Rectal smooth muscle tissue (tissue), 1 donor: ENCODE measurements at regions not wholly inside any gene's neighbourhood (a gene's known extent, or its start where the extent isn't known, plus 50 kb on each side); places are given as distances from the start of the nearest gene placed in this dataset.

Experiments used
- H3K27ac ChIP-seq: one replicate; pipeline ENCODE4 v1.7.0; 2013; ENCODE audit warnings: low read depth, low read length, inconsistent platforms
- H3K27me3 ChIP-seq: one replicate; pipeline ENCODE4 v1.7.0; 2013; ENCODE audit warnings: low read length; ENCODE audit not compliant: control insufficient read depth, insufficient read depth
- H3K36me3 ChIP-seq: one replicate; pipeline ENCODE4 v1.7.0; 2013; ENCODE audit warnings: low read length; ENCODE audit not compliant: control insufficient read depth, insufficient read depth
- H3K4me1 ChIP-seq: one replicate; pipeline ENCODE4 v1.7.0; 2013; ENCODE audit warnings: low read length; ENCODE audit not compliant: control insufficient read depth, insufficient read depth
- H3K4me3 ChIP-seq: one replicate; pipeline ENCODE4 v1.7.0; 2013; ENCODE audit warnings: low read length
- H3K9ac ChIP-seq: one replicate; pipeline ENCODE4 v1.7.0; 2013; ENCODE audit warnings: low read length

DNA sequence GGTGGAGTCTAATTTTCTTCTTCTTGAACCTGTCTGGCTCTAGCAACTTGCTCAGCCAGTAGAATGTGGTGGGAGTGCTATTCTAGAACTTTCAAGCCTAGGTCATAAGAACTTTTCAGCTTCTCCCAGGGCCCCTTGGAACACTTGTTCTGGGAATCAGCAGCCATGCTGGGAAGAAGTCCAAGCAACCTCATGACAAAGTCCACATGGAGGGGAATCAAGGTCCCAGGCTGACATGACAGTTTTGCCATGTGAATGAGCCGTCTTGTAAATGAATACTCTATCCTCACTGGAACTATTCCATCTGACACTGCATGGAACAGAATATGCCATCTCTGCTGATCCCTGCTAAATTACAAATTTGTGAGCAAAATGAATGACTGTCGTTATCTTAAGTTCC, 214.2 kb upstream of the TBX3 start:
- Histone ChIP-seq H3K4me1 (no peaks in the 10 kb centered on the region), H3K9ac (no peak overlapping the region), H3K27me3 (no peaks in the 10 kb centered on the region), H3K36me3 (no peaks in the 10 kb centered on the region), H3K4me3 (no peak overlapping the region), H3K27ac (no peak overlapping the region)

DNA sequence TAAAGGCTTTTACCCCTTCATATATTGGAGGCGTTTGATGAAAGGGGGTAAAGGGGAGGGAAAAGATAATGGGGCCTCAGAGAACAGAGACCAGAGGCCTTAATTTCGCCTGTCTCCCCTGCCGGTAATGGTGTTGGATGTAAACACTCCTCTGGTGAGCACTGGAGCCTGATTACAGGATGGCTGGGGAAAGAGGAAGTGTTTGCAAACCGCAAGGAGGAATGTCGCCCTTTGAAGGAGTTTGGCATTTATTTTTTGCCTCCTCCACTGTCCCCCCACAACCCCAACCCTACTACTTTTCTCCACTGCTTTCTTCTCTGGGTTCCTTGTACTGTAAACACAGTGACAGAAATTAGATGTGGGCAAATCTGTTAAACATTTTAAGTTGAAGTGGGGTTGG, 211.9 kb upstream of the TBX3 start:
- Histone ChIP-seq H3K36me3 (no peaks in the 10 kb centered on the region), H3K4me3 (no peak overlapping the region), H3K9ac (no peak overlapping the region), H3K27ac (no peak overlapping the region), H3K4me1 (no peaks in the 10 kb centered on the region), H3K27me3 (no peaks in the 10 kb centered on the region)

DNA sequence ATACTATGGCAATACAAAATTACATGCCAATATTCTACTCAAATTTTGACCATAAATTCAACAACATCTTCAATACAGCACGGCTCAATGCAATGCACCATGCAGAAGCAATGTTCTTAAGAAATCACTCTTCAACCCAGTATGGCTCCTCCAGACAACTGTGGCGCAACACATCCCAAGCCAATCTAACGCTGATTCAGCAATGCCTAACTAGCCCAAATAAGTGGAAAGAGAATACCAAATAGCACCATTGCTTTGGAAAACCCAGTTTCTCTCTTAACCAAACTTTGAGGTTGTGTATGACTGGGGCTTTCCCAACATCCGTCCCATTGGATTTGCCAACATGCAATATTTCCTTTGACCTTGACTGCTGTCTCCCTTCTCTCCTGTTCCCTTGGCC, 211.1 kb upstream of the TBX3 start:
- Histone ChIP-seq H3K4me3 (no peak overlapping the region), H3K4me1 (no peaks in the 10 kb centered on the region), H3K27me3 (no peaks in the 10 kb centered on the region), H3K36me3 (no peaks in the 10 kb centered on the region), H3K9ac (no peak overlapping the region), H3K27ac (no peak overlapping the region)

DNA sequence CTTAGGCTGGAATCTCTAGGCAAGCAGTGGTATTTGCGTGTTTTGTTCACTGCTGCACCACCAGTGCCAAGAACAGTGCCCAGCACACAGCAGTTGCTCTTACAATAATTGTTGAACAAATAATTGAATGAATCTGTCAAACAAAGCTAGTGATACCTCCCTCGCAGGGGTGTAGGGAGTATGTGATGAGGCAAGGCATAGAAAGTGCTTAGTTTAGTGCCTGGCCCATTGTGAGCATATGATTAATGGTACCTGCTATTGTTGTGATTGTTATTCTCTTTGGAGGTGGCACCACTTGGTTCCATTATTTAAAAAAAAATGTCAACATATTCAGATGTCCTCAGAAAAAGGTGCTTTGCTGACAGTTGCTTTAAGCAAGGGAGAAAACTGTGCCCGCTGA, 210.1 kb upstream of the TBX3 start:
- Histone ChIP-seq H3K27ac (no peak overlapping the region), H3K9ac (no peak overlapping the region), H3K36me3 (no peaks in the 10 kb centered on the region), H3K4me1 (no peaks in the 10 kb centered on the region), H3K4me3 (no peak overlapping the region), H3K27me3 (no peaks in the 10 kb centered on the region)

DNA sequence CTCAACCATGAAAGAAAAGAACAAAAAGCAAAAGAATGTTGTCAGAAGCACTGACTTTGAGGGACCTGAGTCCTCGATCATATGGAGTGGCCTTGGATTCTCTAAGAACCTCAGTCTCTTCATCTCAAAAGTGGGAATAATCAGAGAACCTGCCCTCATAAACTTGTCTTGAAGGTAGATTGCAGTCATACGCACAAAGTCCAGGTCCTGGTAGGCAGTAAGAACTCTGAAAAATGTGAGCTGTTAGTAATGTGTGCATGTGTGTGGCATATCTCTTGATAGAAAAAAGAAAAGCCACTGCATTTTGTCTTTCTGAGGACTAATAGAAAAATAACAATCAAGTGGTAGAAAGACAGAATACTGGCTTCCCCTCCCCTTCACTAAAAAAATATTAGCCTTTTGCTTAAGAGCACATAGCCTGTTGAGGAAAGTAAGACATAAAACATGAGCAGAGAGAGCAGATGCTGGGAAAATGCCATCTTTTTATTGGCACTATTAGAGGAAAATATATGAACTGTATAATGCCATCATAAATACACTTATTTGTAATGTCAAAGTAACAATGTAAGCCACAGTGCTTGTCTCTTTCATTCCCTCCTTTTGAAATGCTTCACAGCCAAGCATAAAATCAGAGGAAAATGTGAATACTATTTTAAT, 205.1 kb upstream of the TBX3 start:
- no peak overlapping the region for H3K27ac ChIP-seq
- no peaks in the 10 kb centered on the region for H3K27me3 ChIP-seq
- no peaks in the 10 kb centered on the region for H3K4me1 ChIP-seq
- H3K9ac ChIP-seq: no peak overlapping the region
- no peaks in the 10 kb centered on the region for H3K36me3 ChIP-seq
- no peak overlapping the region for H3K4me3 ChIP-seq

DNA sequence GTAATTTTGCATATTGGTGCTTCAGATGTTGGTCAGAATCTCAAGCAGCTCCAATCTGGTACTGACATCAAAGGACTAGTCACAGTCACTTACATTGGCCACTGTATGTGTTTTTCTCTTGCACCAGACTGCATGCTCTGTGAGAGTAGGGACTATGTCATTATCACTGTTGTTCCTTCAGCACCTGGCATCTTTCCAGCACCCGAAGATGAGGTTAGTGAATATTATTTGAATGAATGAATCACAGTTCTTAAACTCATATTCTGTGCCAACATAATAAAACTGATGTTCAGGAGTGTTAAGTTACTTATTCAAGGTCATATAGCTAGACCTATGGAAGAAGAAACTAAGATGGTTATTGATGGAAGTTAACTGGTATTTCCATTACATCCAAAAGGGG, 204.5 kb upstream of the TBX3 start:
- Histone ChIP-seq H3K9ac (no peak overlapping the region), H3K4me3 (no peak overlapping the region), H3K27ac (no peak overlapping the region), H3K4me1 (no peaks in the 10 kb centered on the region), H3K36me3 (no peaks in the 10 kb centered on the region), H3K27me3 (no peaks in the 10 kb centered on the region)

DNA sequence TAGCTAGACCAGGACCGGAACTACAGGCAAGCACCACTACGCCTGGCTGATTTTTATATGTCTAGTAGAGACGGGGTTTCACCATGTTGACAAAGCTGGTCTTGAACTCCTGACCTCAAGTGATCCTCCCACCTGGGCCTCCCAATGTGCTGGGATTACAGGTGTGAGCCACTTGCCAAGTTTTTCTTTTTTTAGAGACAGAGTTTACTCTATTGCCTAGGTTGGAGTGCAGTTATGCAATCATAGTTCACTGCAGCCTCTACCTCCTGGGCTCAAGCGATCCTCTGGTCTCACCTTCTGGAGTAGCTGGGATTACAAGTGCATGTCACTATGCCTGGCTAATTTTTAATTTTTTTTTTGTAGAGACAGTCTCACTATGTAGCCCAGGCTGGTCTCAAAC, 201.5 kb upstream of the TBX3 start:
- no peak overlapping the region for H3K27ac ChIP-seq
- no peaks in the 10 kb centered on the region for H3K36me3 ChIP-seq

DNA sequence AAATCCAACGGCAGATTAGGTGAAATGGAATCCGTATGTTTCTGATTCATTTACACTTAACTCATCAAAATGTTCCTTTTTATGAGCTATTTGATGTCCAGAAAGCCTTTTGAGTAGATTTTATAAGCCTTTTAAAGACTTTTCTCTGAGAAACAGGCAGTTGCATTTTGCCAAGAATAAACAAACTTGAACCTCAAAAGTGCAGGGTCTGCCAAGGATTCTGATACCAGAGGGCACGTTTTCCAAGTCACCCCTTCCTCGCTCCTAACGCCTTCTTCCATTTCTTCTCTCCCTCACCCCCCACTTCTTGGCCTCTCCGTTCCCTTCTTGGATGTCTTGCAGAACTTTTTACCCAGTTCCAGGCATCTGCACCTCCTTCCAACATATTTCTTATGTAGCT, 200.6 kb upstream of the TBX3 start:
- H3K4me1 ChIP-seq: no peaks in the 10 kb centered on the region
- H3K36me3 ChIP-seq: no peaks in the 10 kb centered on the region
- H3K27me3 ChIP-seq: no peaks in the 10 kb centered on the region
- no peak overlapping the region for H3K9ac ChIP-seq
- H3K27ac ChIP-seq: no peak overlapping the region
- no peak overlapping the region for H3K4me3 ChIP-seq

More for the DNA sequence above, 201.5 kb upstream of the TBX3 start:
- Histone ChIP-seq H3K4me1 (no peaks in the 10 kb centered on the region), H3K9ac (no peak overlapping the region), H3K27me3 (no peaks in the 10 kb centered on the region), H3K4me3 (no peak overlapping the region)

DNA sequence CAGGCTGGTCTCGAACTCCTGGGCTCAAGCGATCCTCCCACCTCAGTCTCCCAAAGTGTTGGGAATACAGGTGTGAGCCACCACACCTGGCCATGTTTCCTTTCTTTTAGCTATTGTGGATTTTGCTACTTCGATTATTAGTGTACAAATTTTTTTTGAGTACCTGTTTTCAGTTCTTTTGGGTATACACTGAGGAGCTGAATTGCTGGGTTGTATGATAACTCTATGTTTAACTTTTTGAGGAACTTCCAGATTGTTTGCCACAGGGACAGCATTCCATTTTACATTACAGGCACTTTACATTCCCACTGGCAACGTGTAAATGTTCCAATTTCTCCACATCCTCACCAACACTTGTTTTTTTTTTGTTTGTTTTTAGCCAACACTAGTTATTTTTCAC, 198.1 kb upstream of the TBX3 start:
- Histone ChIP-seq H3K4me3 (no peak overlapping the region), H3K4me1 (no peaks in the 10 kb centered on the region), H3K36me3 (no peaks in the 10 kb centered on the region), H3K9ac (no peak overlapping the region), H3K27ac (no peak overlapping the region), H3K27me3 (no peaks in the 10 kb centered on the region)

DNA sequence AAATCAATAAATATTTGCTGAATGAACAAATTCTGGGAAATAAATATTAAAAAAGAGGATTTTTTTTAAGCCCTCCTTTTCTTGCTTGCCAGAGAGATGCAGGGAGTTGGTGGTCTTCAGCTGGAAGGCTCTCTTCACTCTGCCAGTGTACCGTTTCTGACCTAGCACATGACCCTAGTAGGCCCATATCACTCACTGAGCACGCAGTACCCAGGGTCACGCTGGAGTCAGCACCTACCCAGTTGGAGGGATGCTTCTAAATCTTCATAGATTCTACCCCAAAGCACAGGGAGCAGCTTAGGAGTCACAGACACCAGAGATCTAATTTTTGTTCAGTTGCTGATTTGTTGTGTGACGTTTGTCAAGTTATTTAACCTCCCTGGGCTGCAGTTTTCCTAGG, 195.4 kb upstream of the TBX3 start:
- H3K27me3 ChIP-seq: no peaks in the 10 kb centered on the region
- no peaks in the 10 kb centered on the region for H3K36me3 ChIP-seq
- H3K27ac ChIP-seq: no peak overlapping the region
- no peak overlapping the region for H3K9ac ChIP-seq
- H3K4me3 ChIP-seq: no peak overlapping the region
- H3K4me1 ChIP-seq: no peaks in the 10 kb centered on the region

DNA sequence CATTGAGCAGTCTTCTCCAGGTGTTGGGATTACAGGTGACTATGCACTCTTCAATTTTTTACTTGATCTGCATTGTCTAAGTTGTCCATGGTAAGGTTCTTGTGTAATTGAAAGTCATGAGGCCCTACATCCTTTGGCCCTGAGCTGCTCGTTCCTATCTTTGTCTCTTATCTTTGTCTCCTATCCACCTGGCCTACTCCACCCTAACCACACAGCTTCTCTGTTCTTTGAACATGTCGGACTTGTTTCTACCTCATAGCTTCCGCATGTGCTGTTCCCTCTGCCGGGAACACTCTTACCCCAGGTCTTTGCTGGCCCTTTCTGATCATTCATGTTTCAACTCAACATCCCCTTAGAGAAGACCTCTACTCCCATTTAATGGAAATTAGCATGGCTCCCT, 194.8 kb upstream of the TBX3 start:
- Histone ChIP-seq H3K27ac (no peak overlapping the region), H3K36me3 (no peaks in the 10 kb centered on the region), H3K27me3 (no peaks in the 10 kb centered on the region), H3K4me3 (no peak overlapping the region), H3K9ac (no peak overlapping the region), H3K4me1 (no peaks in the 10 kb centered on the region)

DNA sequence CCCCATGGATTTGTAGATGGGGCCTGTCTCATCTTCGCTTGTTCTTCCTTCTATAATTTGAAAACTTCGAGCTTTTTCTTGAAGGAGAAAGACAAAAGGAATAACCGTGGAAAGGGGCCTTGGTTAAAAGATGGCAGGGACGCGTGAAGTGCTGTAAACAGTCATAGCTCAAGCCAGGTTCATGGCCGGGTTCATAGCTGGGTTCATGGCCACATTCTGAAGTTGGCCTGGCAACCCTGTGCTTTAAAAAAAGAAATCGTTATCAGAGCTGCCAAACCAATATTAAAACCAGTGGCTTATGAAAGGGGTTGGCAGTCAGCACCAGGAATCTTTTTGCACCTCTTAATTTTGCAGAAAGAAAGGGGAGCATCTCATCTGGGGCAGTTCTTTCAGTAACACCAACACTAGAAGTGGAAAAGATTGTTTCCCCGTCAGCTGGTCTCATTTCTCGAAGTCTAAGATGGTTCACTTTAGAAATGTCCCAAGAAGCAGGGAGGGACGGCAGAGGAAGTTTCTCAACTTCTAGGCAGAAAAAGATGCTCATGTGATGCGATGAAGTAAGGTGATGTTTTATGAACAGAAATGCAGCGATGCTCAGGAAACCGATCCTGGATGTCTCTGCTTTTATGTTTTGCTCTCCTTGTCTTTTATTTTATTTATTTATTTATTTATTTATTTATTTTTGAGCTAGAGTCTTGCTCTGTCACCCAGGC, 193.1 kb upstream of the TBX3 start:
- Histone ChIP-seq H3K4me3 (no peak overlapping the region), H3K9ac (no peak overlapping the region), H3K27me3 (no peaks in the 10 kb centered on the region), H3K36me3 (no peaks in the 10 kb centered on the region), H3K27ac (no peak overlapping the region), H3K4me1 (no peaks in the 10 kb centered on the region)

DNA sequence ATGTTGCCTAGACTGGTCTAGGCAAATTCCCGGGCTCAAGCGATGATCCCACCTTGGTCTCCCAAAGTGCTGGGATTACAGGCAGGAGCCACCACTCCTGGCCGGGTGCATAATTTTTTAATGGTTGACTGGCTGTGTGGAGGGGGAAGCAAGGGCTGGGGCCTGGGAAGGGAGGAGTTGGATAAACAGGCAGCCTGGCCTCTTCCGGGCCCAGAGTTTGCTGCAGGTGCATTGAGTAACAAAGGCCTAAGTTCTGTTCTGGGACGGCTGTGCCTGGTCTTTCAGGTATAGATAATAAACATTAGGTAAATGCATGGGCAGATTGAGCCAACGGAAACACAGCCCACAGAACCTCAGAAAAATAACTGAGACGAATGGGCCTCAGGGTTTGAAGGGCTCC, 191.3 kb upstream of the TBX3 start:
- no peaks in the 10 kb centered on the region for H3K27me3 ChIP-seq
- no peak overlapping the region for H3K9ac ChIP-seq
- H3K36me3 ChIP-seq: no peaks in the 10 kb centered on the region
- H3K27ac ChIP-seq: no peak overlapping the region
- H3K4me3 ChIP-seq: no peak overlapping the region
- no peaks in the 10 kb centered on the region for H3K4me1 ChIP-seq
